ENCODE measurements at regions not wholly inside any gene's neighbourhood (a gene's known extent, or its start where the extent isn't known, plus 50 kb on each side); places are given as distances from the start of the nearest gene placed in this dataset.

DNA sequence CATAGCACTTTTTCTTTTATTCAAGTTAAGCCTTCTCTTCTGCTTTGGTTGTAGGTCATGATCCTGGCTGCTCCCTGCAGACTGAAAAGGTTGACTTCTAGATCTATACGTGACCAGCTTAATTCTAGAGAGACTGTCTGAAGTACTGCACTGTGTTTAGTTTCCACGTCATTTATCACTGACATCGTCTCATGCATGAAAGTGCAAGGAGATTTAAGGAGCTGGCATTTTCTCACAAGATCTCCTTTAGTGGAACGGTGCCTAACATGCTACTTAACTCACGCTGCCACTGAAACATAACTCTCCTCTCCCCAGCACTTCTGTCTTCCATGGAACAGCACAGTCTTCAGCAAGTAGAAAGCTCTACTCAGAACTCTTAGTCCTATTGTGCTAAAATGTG lies 583.0 kb upstream of the KLHL29 start:
- no peak for DNase-seq

DNA sequence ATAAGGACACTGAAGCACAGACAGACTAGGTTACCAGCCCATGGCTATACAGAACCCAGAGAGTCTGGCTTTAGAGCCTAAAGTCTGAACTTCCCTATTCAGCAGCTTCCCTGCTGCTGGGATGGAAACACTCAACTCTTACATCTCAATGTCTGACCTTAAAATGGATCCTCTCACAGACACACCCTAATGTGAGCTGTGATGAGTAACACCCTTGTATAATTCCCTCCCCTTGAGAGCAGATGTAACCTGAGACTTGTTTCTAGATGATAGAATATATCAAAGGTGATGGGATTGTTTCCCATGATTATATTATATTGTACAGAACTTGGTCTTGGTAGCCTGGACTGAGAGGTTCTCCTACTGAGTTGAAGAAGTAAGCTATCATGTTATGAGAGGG lies 577.1 kb upstream of the KLHL29 start:
- DNase-seq: no peak

DNA sequence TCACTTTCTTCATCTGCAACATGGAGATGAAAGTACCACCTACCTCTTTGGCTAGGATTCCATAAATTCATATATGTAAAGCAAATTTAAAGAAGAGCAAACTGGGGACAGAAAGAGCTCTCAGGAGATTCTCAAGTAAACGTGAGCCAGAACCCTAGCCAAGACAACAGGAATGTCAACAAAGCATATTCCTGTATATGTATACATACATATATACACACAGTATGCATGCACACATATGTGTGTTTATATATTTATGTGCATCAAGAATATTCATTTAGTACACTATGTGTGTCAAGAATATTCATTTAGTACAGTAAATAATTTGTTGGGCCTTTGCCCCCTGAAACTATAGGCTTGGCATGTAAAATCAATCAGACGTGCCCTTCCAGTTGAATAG lies 574.4 kb upstream of the KLHL29 start:
- DNase-seq: no peak

DNA sequence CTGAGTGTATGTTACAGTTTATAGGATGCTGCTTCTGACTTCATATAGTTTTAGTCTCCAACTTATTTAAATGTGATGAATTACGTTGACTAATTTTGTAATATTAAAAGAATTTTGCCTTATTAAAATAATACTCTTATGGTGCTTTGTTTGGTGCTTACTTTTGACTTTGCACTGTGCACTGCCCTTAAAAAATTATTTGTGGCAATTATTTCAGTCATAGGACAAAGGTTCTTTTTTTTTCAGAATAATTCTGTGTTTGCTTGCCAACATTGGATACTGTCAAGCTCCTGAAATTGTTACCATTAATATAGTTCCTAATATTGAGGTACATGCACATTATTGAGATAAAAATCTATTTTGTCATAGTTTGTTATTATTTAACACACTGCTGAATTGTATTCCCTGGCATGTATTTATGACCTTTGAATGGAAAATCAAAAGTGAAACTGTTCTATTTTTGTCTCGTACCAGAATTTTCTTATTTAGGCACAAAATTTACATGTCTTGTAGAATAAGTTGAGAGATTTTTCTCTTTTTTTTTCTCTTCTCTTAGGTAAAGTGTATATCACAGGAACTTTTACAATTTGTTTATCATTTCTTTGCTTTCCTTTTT lies 572.8 kb upstream of the KLHL29 start:
- DNase-seq: no peak

DNA sequence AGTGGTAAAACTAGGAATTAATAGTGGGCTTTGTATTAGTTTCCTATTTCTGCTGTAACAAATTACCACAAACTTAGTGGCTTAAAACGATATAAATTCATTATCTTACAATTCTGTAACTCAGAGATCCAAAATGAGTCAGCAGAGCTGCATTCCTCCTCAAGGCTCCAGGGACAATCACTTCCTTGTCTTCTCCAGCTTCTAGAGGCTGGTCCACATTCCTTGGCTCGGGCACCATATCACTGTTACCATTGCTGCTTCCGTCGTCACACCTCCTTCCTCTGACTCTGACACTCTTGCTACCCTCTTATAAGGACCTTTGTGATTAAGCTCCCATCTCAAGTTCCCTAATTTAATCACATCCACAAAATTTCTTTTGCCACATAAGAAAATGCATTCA lies 567.8 kb upstream of the KLHL29 start:
- no peak for DNase-seq

DNA sequence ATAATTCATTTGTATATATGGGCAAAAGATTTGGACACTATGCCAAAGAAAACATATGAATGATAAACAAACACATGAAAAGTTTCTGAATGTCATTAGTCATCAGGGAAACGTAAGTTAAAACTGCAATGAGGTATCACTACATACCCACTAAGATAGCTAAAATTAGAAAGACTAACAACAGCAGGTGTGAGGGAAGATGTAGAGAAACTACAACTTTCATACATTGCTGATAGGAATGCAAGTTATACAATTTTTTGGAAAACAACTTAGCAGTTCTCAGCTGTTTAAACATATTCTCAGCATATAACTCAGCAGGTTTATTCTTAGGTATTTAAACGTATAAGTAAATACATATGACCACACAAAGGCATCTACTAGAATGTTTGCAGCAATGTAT lies 563.5 kb upstream of the KLHL29 start:
- no peak for DNase-seq

DNA sequence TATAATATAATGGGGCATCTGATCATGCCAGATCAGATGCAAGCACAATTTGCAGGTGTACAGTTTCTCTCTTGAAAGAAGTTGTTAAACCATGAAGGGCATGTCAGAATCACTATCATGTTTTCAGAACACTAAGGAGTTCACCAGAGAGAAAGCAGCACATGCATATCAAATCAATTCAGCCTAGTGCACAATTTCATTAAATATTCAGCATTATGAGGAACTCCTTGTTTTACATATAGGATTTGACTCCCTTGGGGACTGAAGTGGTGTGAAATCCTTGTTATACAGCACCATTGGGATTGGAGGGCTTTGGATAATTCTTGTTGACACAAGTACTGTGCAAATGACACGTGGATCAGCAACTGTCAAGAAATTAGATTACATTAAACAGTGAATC lies 562.1 kb upstream of the KLHL29 start:
- DNase-seq: no peak

DNA sequence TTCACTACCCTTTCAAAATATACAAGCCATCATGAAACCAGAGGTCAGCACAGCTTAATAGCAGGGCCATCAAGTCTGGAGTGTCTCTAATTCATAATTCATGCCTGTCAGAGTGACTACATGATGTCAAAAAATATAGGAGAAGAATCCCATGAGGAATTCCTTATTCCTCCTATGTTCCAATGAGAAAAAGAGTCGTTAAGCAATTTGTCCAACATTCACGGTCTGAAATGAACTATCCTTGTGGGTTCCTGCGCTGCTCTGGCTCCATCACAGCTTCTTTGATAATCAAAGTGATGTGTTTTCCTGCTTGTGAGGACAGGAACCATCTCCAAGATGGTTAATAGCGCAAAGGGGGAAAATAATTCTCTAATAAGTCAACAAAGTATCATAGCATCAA lies 560.4 kb upstream of the KLHL29 start:
- no peak for DNase-seq

DNA sequence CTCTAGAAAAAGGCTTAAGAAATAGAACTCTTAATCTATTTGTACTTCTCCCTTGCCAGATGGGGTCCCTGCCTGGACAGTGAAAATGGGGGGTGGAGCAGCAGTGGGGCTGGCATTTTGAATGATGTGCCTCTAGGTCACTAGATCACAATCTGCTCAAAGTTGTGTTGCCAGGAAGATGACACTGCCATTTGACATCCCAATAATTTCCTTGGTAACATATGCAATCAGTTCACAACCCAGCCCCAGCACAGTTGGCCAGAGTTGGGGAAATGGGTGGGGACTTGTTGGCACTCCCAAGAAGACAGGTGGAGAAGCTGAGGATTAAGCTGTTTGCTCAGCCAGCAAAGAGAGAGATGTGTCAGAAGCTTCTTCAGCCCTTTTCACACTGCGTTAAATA lies 558.3 kb upstream of the KLHL29 start:
- DNase-seq: no peak

DNA sequence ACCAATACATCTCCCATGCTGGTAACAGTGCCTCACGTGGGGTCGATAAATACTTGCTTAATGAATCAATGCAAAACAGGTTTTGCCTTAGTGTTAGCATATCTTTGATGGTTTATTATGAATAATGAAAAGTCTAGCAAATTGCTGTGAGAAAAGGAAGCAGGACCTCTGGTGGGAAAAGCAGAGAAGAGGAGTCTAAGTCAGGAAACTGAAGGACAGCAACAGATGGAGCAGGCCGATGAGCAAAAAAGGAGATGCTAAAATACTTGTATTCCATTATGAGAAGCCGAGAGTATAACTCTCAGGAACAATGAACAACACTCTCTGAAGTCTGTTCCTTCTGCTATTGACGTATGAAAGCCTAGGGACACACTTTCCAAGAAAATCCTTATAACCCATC lies 555.2 kb upstream of the KLHL29 start:
- DNase-seq: no peak

DNA sequence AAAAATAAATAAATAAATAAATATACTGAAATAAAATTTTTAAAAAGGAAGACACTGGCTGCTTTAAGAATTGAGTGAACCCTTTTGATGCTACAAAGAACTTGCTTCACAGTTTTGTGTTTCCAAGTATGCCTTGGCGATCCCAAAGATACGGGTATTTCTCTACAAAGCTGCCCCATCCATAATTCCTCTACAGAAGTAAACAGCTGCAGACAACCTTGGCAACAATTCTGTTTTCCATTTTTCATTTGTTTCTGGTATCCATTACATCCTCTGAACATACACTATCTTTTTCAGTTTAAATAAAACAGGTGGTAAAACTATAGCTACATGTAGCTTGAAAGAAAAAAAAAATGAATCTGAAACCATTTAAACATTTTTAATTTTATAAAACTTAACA lies 552.8 kb upstream of the KLHL29 start:
- DNase-seq: no peak

DNA sequence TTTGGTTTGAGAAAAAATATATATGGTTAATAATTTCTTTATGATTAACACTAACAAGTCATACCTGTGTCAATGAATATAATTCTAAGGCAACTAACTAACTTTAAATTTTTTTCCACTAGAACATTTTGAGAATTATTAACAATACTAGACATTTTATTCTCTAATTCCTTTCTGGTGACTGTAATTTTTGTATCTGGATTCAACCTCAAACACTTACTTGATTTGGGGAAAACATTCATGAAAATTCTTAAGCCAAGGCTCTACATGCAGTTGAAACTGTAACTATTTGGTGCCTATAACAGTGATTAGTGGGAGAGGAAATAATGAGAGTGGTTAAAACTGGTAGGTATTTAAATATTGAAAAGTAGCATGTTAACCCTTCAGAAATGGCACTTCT lies 546.5 kb upstream of the KLHL29 start:
- DNase-seq: no peak

DNA sequence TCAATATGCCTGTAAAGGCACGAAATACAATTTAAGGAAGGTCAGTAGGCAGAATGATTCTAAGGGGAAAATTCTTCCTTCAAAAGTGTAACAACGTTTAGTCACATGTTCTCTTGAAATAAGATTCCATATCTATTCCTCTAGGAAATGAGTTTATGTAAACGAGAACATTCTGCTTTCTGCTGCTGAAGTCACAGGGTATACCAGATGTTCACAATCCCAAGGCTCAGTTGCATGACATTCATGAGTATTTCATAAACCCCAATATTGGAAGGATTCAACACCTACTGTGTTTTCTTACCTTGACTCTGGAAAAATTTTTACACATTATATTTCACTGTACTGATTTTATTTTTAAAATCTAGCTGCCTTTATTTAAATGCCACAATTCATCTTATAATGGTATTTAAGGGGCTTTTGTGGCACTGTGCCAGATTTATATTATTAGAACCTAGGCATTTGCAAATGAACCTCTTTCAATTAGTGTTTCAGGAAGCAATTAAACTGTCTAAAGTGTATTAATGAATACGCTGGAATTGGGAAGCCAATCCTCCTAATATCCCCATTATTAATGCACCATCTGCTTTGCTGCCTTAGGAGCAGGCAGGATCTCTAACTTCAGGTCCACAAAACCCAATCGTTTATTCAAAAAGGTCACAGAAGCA lies 542.6 kb upstream of the KLHL29 start:
- no peak for DNase-seq

DNA sequence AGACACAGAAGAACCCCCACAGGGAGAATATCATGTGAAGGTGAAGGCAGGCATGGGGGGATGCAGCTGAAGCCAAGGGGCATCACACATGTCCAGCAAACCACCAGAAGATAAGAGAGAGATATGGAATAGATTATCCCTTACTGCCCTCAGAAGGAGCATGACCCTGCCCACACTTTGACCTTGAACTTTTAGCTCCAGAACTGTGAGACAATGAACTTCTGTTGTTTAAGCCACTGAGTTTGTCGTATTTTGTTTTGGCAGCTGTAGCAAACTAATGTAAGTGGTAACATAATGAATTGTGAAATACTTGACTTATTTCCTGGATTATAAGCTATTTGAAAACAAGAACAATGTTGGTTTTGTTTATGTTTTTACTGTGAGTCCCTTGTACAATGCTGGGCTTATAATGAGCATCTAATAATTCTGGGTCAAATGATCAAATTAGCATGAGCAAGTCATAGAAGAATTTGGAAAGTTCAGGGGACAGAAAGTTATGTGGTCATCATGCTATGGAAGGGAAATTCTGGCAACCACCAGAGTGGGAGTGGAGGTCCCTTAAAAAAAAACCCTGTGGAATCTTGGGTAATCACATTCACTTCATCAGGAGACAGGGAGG lies 541.0 kb upstream of the KLHL29 start:
- no peak for DNase-seq

DNA sequence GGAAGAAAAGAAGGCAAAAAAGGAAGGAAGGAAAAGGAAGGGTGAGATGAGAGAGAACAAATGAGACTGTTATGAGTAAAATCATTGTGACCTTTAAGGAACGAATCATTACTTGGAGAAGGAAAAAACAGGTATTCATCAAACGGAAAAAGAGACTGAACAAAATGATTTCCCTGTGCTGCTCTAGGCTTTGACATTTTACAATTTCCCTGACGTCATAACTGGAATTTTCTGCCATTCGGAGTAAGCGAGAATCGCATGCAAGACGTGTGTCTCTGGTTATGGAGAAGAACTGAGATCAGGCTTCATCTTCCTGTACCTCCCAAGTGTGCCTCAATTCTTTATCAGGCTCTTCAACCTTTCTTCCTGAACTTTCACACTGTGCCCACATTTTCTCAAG lies 534.7 kb upstream of the KLHL29 start:
- no peak for DNase-seq

DNA sequence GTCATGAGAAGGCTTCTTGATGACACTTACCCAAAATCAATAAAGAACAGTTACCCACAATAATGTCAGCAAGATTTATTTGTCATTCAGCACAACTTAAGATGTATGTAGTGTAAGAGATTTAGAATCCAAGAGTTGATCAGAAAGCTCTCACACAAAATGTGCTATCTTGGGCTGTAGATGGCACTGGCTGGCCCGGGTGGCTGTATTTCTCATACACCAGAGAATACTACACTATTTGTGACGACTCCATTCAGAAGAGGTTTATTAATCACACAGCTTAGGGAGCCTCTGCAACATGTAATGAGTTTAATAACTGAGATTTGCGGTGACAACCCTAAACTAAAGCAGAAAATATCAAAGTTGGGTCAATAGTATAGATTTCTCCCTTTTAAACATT lies 530.4 kb upstream of the KLHL29 start:
- DNase-seq: no peak

DNA sequence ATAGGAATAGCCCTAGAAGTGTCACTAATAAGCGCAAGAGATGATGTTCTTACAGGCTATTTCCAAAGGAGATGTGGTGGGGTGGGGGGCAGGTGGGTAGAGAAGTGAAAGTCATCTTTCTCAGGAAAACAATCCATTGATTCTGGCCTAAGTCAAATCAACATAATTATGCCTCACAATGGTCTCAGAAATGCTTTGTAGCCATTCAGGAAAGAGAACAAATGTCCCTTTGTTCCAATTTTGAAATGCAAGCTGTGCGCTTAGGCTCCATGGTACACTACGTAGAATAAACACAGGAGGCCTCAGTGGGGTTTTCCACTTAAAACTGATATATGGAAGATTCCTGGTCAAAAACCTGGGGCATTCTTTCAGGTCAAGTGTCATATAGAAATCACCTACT lies 529.9 kb upstream of the KLHL29 start:
- no peak for DNase-seq

DNA sequence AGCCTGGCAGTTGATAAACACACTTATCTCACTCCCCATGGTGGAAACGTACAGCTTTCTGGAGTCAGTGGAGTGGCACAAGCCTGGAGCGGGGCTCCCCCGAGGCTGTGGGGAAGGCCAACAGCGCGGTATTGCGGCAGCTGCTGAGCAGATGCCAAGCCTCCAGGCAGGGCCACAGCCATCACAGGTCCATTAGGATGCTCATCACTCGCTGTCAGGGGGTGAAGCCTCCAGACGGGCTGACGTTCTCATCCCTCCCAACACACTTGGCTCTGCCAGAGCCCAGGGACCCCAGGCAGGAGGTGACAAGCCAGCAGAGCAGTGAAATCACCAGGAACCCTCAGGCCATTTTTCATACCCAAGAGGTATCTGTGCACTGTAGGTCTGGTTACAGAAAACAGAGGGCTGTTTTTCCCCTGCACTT lies 529.2 kb upstream of the KLHL29 start:
- DNase-seq: no peak

DNA sequence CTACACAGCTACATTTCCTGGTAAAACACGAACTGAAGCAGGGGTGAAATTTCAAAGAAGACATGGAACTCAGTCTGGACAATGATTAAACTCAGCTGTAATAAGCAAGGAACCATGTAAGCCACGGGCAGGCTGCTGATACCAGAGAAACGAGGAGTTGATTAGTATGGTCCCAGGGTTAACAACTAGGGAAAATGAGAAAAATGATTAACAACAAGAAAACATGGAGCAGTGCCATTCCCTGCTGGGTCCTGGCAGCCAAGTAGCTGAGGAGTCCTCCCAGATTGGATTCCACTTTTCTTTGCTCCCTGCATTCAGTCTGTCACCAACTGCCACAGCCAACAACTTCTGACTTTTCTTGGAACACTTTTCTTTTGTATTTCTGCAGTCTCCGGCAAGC lies 517.0 kb upstream of the KLHL29 start:
- DNase-seq: no peak

DNA sequence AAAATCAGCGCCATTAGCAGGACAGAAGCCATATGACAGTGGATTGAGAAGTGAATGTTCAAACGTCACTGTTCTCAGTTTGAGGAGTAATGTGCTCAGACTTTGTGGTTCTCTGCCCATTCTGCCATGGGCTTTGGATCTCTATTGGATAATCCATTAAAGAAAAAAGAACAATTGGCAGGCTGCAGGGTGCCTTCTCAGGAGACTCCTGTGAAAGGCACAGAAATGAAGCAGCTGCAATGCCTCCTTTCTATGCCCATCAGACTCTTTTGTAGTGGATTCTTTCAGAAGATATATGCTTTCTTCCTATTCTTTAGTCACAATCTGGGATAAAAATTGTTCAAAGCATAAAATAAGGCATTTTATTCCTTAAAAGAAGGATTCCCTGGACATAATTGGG lies 506.9 kb upstream of the KLHL29 start:
- DNase-seq: no peak

DNA sequence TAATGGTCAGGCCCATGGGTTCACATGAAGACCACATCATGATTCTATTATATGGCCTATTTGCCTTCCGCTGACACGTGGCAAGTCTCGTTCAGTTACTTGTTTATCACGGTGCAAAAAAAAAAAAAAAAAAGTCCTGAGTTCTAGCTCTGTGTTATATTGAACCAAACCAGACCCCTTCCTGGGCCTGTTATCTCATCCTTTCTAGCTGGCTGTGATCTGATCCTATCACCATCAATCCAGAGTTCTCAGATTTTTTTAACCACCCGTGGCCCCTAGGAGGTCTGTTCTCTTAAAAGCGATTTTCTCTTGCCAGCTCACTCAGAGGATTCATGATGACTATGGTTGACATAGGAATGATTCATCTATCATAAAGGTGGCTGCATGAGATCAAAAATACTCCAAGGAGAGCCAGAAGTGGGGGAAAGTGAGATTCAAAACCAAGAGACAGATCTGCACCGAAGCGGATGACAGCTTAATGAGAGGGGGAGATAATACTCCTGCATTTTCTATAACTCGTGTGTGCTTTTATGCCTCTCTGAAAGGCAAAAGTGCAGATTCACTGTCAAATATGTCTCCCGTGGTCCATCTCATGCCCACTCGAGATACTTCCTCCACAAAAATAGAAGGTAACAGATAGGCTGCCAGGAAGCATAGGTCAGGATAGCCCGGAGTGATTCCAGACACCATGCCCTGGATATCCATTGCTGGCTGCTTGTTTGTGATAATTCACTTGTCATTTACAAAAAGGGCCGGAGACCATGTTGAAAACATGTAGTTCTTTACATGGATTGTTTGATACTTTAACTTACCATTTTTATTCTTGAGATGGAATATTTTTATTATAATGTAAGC lies 505.7 kb upstream of the KLHL29 start:
- no peak for DNase-seq

DNA sequence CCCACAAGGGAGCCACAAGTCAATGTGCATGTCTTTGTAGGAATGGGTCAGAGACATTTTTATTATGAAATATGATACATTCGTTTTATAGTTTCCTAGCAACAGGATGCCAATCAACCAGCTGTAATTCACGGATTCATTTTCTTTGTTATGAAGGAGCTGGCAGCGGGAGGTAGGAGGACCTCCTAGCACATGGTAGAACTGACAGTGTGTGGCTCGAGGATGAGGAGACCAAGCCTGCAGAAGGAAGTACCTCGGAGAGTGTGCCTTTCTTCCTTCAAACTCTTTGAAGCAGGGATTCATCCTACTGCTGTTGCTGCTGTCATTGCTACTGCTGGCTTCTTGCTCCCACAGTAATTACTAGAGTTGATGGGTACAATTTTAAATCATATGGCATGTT lies 504.8 kb upstream of the KLHL29 start:
- no peak for DNase-seq

DNA sequence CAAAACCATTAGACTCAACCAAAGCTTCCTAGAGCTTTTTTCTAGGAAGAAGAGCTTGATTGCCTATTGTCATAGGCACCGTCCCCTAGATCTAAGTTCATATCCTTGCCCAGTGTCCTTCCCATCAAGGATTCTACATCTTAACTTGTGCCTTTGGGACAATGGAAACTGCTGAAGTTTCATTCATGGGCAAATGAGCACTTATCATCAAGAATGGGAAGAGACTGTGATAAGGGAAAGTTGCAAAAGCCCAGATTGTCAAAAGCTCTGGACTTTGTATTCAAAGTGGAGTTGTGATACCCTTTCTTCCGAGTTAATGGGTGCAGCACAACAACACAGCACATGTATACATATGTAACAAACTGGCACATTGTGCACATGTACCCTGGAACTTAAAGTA lies 503.0 kb upstream of the KLHL29 start:
- no peak for DNase-seq

DNA sequence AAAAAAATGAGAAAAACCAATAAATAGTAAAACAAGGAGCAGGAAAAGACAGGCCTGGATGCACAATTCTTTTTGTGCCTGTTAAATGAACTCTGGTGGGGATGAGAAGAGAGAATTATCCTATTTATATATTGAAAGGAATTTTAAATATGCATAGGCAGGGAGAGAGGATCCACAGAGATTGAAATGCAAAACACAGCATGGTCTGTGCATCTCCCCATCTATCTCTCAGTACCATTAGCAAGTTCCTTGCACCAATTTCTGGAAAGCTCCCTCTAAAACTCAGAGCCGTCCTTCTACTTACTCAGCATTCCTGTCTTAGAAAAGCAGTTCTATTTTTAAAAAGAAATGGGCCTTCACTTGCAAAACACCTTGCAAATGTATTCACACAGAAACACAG lies 502.3 kb upstream of the KLHL29 start:
- DNase-seq: no peak
